PC-9 (cell line): ENCODE measurements at regions not wholly inside any gene's neighbourhood (a gene's known extent, or its start where the extent isn't known, plus 50 kb on each side); places are given as distances from the start of the nearest gene placed in this dataset.

ENCODE experiments used
- EZH2 ChIP-seq: fragments of 200-600 bp; sonication (generic); IDR thresholded peaks from 2 replicates; pipeline ENCODE4 v1.8.0; 2017; ENCODE audit warnings: antibody characterized with exemption, low read depth
- TF ChIP-seq, protein P1 (sequence below): fragments of 200-600 bp; sonication (generic); conservative IDR thresholded peaks from 2 replicates; pipeline ENCODE4 v1.6.1; 2017; ENCODE audit warnings: mixed run types, antibody characterized with exemption, mild to moderate bottlenecking, moderate library complexity

DNA sequence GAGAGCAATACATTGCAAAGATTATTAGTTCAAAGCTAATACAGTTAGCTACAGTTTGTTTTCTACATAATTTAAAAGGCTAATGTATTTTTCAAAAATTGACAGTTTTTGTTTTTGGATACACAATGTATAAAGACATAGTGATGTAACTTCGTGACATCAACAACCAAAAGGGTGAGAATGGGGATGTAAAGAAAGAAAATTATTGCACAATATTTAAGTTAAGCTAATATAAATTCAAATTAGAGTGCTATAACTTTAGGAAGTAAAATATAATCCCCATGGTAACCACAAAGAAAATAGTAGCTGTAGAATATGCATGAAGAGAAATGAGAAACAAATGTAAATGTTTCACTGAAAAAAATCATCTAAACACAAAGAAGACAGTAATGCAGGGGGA lies 334.4 kb upstream of the DEPDC1 start:
- TF ChIP-seq, protein P1, sequence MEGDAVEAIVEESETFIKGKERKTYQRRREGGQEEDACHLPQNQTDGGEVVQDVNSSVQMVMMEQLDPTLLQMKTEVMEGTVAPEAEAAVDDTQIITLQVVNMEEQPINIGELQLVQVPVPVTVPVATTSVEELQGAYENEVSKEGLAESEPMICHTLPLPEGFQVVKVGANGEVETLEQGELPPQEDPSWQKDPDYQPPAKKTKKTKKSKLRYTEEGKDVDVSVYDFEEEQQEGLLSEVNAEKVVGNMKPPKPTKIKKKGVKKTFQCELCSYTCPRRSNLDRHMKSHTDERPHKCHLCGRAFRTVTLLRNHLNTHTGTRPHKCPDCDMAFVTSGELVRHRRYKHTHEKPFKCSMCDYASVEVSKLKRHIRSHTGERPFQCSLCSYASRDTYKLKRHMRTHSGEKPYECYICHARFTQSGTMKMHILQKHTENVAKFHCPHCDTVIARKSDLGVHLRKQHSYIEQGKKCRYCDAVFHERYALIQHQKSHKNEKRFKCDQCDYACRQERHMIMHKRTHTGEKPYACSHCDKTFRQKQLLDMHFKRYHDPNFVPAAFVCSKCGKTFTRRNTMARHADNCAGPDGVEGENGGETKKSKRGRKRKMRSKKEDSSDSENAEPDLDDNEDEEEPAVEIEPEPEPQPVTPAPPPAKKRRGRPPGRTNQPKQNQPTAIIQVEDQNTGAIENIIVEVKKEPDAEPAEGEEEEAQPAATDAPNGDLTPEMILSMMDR = no peak
- TF ChIP-seq EZH2 = no peak
